ENCODE measurements at regions not wholly inside any gene's neighbourhood (a gene's known extent, or its start where the extent isn't known, plus 50 kb on each side); places are given as distances from the start of the nearest gene placed in this dataset.

- no peak for DNase-seq (ENCODE audit: low read depth)
Observed at GRCh38 chr2:10964052-10964790, 52.5 kb downstream of the KCNF1 start.

GRCh38 chr2:10965241-10965843, 53.6 kb downstream of the KCNF1 start:
- no peak for DNase-seq (ENCODE audit: low read depth)

- no peak for DNase-seq (ENCODE audit: low read depth)
Observed at GRCh38 chr2:10966056-10966455, 54.3 kb downstream of the KCNF1 start.

- DNase-seq (ENCODE audit: low read depth): no peak
Observed at GRCh38 chr2:10966741-10967140, 55.0 kb downstream of the KCNF1 start.

- DNase-seq (ENCODE audit: low read depth): no peak
Observed at GRCh38 chr2:10968176-10968575, 56.4 kb downstream of the KCNF1 start.

- no peak for DNase-seq (ENCODE audit: low read depth)
Observed at GRCh38 chr2:10970666-10971065, 58.9 kb downstream of the KCNF1 start.

- no peak for DNase-seq (ENCODE audit: low read depth)
Observed at GRCh38 chr2:10971161-10971887, 59.6 kb downstream of the KCNF1 start.

- DNase-seq (ENCODE audit: low read depth): no peak
Observed at GRCh38 chr2:10971888-10972260, 60.1 kb downstream of the KCNF1 start.

- no peak for DNase-seq (ENCODE audit: low read depth)
Observed at GRCh38 chr2:10972683-10973433, 61.1 kb downstream of the KCNF1 start.

GRCh38 chr2:10973766-10974165, 62.0 kb downstream of the KCNF1 start:
- no peak for DNase-seq (ENCODE audit: low read depth)

GRCh38 chr2:10977003-10977402, 65.3 kb downstream of the KCNF1 start:
- no peak for DNase-seq (ENCODE audit: low read depth)

GRCh38 chr2:10977621-10978020, 65.9 kb downstream of the KCNF1 start:
- no peak for DNase-seq (ENCODE audit: low read depth)

GRCh38 chr2:10978090-10978670, 66.4 kb downstream of the KCNF1 start:
- no peak for DNase-seq (ENCODE audit: low read depth)

GRCh38 chr2:10980071-10980470, 68.3 kb downstream of the KCNF1 start:
- no peak for DNase-seq (ENCODE audit: low read depth)

- DNase-seq (ENCODE audit: low read depth): no peak
Observed at GRCh38 chr2:10980886-10981425, 69.2 kb downstream of the KCNF1 start.

GRCh38 chr2:10981451-10981850, 69.7 kb downstream of the KCNF1 start:
- DNase-seq (ENCODE audit: low read depth): no peak

- DNase-seq (ENCODE audit: low read depth): no peak
Observed at GRCh38 chr2:10981941-10982431, 70.3 kb downstream of the KCNF1 start.

GRCh38 chr2:10982931-10983701, 71.4 kb downstream of the KCNF1 start:
- no peak for DNase-seq (ENCODE audit: low read depth)

- no peak for DNase-seq (ENCODE audit: low read depth)
Observed at GRCh38 chr2:10983711-10984110, 72.0 kb downstream of the KCNF1 start.

GRCh38 chr2:10984418-10985135, 72.8 kb downstream of the KCNF1 start:
- no peak for DNase-seq (ENCODE audit: low read depth)

Data from HS-5 (cell line).